ENCODE measurements at regions not wholly inside any gene's neighbourhood (a gene's known extent, or its start where the extent isn't known, plus 50 kb on each side); places are given as distances from the start of the nearest gene placed in this dataset.

GRCh38 chr7:9856668-9857067, 1117.0 kb upstream of the PHF14 start:
- DNase-seq (ENCODE audit: low read depth) = no peak

DNA sequence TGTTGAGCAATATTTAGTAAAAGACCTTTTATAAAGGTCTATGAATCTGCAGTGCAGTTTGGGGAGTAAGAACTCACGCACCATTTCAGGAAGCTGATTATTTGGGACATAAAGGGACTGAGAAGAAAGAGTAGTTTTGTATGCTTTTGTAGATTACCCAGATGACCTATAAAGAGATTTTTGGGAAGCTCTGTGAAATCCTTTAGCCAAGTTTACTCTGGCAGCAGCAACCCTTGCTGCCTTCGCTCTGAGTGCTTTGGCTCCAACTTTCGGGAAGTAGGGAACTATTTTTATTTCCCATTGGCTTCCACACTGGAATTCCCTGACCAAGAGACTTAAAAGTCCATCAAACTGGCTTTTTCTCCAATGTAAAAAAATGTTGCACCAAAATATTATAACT, 1110.1 kb upstream of the PHF14 start:
- no peak for DNase-seq (ENCODE audit: low read depth)

- no peak for DNase-seq (ENCODE audit: low read depth)
These were observed 1104.5 kb upstream of the PHF14 start for GRCh38 chr7:9869151-9869550.

DNA sequence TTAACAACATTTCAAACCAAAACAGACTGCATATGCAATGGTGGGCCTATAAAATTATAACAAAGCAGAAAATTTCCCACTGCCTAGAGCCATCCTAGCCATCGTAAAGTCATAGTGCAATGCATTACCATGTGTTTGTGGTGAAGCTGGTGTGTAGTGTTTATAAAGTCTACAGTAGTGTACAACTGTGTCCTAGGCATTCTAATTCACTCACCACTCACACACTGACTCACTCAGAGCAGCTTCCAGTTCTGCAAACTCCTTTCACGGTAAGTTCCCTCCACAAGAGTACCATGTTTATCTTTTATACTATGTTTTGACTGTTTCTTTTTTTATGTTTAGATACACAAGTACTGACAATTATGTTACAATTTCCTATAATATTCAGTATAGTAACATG, 1104.1 kb upstream of the PHF14 start:
- no peak for DNase-seq (ENCODE audit: low read depth)

DNA sequence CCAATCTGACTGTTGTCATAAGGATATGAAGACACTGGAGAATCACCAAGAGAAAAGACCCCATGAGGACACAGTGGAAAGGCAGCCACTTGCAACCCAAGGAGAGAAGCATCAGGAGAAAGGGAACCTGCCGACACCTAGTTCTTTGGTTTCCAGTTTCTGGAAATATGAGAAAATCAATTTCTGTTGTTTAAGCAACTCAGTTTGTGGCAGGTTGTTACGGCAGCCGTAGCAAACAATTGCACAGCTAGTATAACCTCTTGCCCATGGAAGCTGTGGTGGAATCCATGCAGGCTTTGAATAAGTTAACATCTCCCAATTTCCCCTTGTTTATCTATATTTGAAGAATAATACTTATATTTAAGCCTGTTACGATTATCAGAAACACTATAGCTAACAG, 1103.0 kb upstream of the PHF14 start:
- no peak for DNase-seq (ENCODE audit: low read depth)

- no peak for DNase-seq (ENCODE audit: low read depth)
These were observed 1099.5 kb upstream of the PHF14 start for GRCh38 chr7:9874182-9874581.

- no peak for DNase-seq (ENCODE audit: low read depth)
These were observed 1097.6 kb upstream of the PHF14 start for GRCh38 chr7:9876053-9876452.

DNA sequence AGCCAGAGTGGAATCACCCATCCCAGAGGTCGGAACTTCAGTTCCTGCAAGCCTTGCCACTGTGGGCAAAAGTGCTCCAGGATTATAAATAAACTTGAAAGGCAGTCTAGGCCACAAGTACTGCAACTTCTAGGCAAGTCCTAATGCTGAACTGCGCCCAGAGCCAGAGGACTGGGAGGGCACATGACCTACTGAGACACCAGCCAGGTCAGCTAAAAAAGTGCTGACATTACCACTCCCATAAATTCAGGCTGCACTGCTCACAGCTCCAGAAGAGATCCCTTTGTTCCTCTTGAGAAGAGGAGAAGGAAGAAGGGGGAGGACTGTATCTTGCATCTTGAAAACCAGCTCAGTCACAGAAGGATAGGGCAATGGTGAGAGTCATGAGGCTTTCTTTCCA, 1084.1 kb upstream of the PHF14 start:
- DNase-seq (ENCODE audit: low read depth) = no peak

- DNase-seq (ENCODE audit: low read depth) = no peak
These were observed 1083.6 kb upstream of the PHF14 start for GRCh38 chr7:9890092-9890491.

- DNase-seq (ENCODE audit: low read depth) = no peak
These were observed 1082.6 kb upstream of the PHF14 start for GRCh38 chr7:9891056-9891455.

DNA sequence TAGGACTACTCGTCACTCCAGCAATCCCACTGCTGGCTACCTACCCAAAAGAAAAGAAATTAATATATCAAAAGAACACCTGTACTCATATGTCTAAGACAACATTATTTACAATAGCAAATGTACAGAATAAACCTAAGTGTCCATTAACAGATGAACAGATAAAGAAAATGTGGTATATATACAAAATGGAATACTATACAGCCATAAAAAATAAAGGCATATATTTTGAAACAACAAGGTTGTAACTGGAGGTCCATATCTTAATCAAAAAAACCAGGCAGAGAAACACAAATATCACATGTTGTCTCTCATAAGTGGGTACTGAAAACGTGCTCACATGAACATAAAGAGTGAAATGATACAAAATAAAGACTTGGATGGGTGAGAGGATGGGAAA, 1073.3 kb upstream of the PHF14 start:
- no peak for DNase-seq (ENCODE audit: low read depth)

GRCh38 chr7:9921326-9921725, 1052.3 kb upstream of the PHF14 start:
- DNase-seq (ENCODE audit: low read depth) = no peak

GRCh38 chr7:9937944-9938631, 1035.6 kb upstream of the PHF14 start:
- no peak for DNase-seq (ENCODE audit: low read depth)

DNA sequence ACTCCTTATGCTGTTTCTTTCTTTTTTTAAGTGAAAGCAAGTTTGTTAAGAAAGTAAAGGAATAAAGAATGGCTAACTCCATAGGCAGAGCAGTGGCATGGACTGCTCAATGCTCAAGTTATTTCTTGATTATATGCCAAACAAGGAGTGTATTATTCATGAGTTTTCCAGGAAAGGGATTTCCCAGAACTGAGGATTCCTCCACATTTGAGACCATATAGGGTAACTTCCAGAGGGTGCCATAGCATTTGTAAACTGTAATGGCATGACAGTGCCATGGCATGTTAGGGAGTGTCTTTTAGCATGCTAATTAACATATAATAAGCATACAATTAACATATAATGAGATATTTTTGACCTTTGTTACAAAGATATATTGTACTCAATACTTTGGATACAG, 1034.5 kb upstream of the PHF14 start:
- DNase-seq (ENCODE audit: low read depth) = no peak

DNA sequence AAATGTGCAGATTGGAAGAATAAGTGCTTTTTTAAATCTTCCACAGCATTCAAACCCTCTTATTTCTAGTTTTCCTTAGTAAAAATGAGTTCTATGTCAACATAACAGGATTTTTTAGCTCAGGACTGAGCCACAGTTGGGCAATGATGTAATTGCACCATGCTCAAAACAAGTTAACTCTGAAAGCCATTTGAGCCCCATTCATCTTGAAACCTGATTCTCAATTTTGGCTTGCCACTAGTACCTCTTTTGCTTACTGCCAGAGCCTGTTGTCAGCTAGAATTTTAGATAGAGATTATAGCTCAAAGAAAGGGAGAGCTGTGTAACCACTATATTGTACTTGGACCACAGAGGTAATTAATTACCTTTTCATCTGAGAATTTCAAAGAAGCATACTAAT, 1028.5 kb upstream of the PHF14 start:
- no peak for DNase-seq (ENCODE audit: low read depth)

DNA sequence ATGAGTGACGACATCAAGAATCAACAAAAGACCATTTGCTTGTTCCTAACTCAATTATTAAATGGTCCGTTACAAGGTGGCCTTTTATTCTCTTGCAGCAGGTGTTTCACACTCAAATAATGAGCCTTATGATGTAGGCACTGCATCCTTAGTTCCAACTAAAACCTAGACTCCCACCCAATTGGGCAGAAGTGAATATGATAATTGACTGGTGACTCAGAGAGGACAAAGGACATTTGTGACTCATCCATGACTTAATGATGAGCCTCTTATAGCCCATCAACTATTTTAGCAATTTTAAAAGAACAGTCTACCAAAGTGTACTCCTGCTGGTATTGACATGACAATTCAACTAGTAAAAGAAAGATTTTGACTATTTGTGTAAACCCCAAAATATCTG, 1027.8 kb upstream of the PHF14 start:
- no peak for DNase-seq (ENCODE audit: low read depth)

DNA sequence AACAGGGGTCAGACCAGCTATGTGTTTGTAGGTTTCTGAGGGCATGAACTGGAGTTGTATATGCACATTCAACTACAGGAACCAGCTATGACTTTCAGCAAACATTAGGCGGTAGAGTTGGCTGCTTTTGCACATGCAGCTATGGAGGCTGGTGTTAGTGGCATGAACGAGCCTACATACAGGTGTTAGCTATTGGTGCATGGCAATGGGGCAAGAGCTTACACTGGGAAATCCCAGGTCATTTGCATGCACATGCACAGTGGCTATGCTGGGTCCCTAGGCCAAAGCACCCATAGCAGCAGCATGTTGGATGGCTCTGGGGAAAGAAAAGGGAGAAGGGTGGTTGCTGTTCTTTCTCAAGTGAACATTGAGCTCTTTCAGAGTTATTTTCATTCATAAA, 1018.5 kb upstream of the PHF14 start:
- DNase-seq (ENCODE audit: low read depth) = no peak

GRCh38 chr7:9958486-9958885, 1015.2 kb upstream of the PHF14 start:
- DNase-seq (ENCODE audit: low read depth) = no peak

DNA sequence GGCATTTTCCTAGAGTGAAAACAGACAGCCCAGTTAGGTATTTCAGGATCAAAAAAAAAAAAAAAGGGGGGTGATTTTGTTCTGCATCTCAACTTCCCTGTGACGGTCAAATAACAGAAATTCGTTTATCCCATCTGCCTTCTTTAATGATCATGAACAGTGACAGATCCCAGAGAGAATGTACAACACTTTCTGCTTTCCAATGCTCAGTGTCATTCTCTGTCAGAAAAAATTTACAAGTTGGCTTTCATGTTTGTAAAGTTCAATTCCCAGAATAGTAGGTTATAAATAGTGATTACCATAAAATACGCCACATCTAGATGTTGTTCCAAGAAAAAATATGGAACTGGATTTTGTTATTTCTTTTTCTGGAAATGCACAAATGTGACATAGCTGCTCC, 1013.2 kb upstream of the PHF14 start:
- no peak for DNase-seq (ENCODE audit: low read depth)

DNA sequence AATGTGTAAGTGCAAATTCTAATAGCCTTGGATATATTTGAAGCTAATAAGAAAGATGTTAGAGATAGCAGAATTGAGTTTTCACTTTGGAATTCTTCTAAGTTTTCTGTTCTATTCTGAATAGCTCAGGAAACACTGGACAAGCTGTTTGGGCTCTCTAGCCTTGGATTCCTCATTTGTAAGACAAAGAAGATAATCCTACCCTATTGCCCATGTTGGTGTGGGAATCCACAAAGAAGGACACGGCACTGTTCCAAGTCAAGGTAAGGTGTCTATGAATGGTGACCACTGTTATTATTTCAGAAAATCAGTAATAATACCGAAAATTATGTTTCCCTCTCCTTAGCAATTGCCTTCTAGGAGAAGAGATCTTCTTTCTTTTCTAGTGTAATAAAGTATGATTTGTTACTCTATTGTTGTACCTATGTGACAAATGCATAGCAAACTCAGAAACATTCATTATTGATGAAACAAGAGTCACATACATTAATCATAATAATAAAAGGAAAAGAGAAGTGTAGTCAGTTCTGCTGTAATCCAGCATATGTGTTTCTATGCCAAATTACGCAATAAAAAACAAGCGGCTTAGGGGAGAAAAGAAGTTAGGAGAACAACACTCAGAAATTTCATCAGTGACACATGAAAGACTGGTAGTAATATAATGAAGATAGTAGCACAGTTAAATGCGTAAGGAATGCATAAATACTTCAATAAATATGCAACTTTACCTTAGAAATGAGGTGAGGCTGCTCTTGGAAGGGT, 1012.3 kb upstream of the PHF14 start:
- DNase-seq (ENCODE audit: low read depth) = no peak

- DNase-seq (ENCODE audit: low read depth) = no peak
These were observed 1010.9 kb upstream of the PHF14 start for GRCh38 chr7:9962742-9963141.

DNA sequence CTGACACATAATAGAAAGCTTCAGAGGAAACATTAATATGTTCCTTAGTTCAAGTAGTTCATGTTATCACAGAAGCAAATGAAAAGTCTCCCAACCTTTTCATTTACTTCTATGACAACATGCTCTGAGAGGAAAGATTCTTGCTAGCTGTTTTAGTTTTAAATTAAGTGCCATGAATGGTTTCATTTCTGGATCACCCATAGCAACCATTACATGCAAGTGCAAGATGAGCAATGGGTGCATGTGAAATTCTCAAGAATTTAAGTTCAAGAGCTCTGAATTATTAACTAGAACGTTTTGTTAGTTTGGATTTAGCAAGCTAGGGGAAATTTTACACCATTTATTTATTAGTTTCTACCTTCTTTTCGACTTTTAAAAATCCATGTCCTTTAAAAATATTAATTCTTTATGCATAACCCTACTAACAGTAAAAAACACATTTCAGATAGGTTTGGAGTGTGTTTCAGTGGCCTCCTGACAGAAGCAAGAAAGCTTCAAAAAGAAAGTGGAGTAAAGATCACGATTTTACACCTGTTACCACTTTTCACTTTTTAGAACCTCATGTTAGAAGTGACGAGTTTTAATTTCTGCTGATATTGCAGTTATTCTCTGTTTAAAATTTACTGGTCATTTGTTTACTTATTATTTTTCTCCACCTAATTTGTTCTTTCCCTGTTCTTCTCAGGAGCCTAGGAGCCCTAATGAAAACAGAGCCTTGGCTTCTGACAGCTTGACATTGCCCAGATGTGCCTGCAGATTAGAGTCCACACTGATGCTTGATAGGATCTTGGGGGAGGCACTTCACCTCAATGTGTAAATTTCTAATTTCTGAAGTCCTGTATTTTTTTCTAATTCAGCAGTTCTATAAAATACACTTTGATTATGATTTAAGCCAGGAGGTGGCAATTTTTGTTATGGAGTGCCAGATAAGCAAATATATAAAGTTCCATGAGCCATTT, 995.3 kb upstream of the PHF14 start:
- no peak for DNase-seq (ENCODE audit: low read depth)
